ENCODE measurements at regions not wholly inside any gene's neighbourhood (a gene's known extent, or its start where the extent isn't known, plus 50 kb on each side); places are given as distances from the start of the nearest gene placed in this dataset.

DNA sequence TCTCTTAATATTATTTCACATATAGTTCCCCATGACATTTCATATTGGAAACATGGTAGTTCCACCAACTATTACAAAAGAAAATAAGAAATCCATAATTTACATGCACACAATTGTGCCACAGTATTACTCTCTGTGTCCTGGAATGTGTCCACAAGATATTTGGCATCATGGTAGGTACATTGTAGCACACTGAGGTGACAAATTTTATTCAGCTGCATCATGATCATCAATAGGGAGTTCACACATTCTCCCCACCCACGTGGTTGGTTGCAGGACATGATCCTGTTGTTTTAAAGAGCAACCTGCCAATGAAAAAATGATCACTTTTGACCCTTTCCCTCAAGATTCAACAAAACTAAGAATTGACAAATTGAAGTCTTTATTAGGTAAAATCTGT, 67.1 kb upstream of the HECTD2 start:
- H3K27me3 ChIP-seq (ENCODE audit: control insufficient read depth in 3 of 3, insufficient read depth in 3 of 3, low read length in 2 of 3), result no peaks in the 10 kb centered on the region
- no peaks in the 10 kb centered on the region for H3K9me3 ChIP-seq (ENCODE audit: control insufficient read depth in 4 of 4, insufficient read depth in 3 of 4, low read length in 3 of 4)
- TF ChIP-seq CTCF (IDR thresholded peaks at IDR 0.05; ENCODE audit: control extremely low read depth, extremely low read depth), result no peak
- H3K4me3 ChIP-seq, result no peak overlapping the region
- H3K9ac ChIP-seq (ENCODE audit: insufficient read depth in 1 of 2, low read length in 2 of 2), result no peak overlapping the region
- no peak for ATAC-seq (ENCODE audit: insufficient read depth, low FRiP score)
- WGBS, 2 donors, result 59 to 74% methylated on average over 1 of the region's 1 CpG
- peaks cover 0 to 4% (median 0%) of the 10 kb centered on the region in 5 donors for H3K4me1 ChIP-seq (ENCODE audit: control insufficient read depth in 5 of 5, insufficient read depth in 5 of 5, low read length in 5 of 5)
- DNase-seq, result no peak
- H3K36me3 ChIP-seq (ENCODE audit: control insufficient read depth in 4 of 4, insufficient read depth in 4 of 4, low read length in 4 of 4), result no peaks in the 10 kb centered on the region
- no peak overlapping the region for H3K27ac ChIP-seq (ENCODE audit: low read depth in 1 of 2, low read length in 1 of 2)

DNA sequence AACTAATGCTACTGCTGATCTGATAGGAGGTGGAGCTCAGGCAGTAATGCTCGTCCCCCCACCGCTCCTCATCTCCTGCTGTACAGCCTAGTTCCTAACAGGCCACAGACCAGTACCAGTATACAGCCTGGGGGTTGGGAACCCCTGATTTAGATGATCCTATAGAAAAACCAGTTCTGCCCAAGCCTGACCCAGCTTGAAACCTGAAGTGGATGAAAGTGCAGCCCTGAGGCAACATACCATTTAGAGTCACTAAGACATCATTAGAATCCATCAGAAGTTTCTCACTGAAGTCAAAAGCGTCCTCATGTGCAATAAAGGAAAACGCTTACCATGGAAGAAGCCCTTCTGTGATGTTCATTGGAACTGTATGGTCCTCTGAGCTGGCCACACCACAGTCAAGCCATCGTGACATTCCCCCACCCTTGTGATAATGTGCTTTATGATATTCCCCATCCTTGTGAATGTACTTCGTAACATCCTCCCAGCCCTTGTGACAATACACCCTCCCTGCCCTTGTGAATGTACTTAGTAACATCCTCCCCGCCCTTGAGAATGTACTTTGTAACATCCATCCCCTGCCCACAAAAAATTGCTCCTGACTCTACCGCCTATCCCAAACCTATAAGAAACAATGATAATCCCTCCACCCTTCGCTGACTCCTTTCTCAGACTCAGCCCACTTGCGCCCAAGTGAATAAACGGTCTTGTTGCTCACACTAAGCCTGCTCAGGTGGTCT, 65.9 kb upstream of the HECTD2 start:
- peaks cover 0 to 6% (median 0%) of the 10 kb centered on the region in 5 donors for H3K4me1 ChIP-seq (ENCODE audit: control insufficient read depth in 5 of 5, insufficient read depth in 5 of 5, low read length in 5 of 5)
- no peak for DNase-seq
- H3K27ac ChIP-seq (ENCODE audit: low read depth in 1 of 2, low read length in 1 of 2), result no peak overlapping the region
- WGBS, 2 donors, result 95% methylated on average over 11 of the region's 11 CpGs
- TF ChIP-seq CTCF (IDR thresholded peaks at IDR 0.05; ENCODE audit: control extremely low read depth, extremely low read depth), result no peak
- H3K9ac ChIP-seq (ENCODE audit: insufficient read depth in 1 of 2, low read length in 2 of 2), result no peak overlapping the region
- no peaks in the 10 kb centered on the region for H3K27me3 ChIP-seq (ENCODE audit: control insufficient read depth in 3 of 3, insufficient read depth in 3 of 3, low read length in 2 of 3)
- H3K4me3 ChIP-seq, result no peak overlapping the region
- H3K36me3 ChIP-seq (ENCODE audit: control insufficient read depth in 4 of 4, insufficient read depth in 4 of 4, low read length in 4 of 4), result no peaks in the 10 kb centered on the region
- H3K9me3 ChIP-seq (ENCODE audit: control insufficient read depth in 4 of 4, insufficient read depth in 3 of 4, low read length in 3 of 4), result no peaks in the 10 kb centered on the region
- ATAC-seq (ENCODE audit: insufficient read depth, low FRiP score), result no peak

DNA sequence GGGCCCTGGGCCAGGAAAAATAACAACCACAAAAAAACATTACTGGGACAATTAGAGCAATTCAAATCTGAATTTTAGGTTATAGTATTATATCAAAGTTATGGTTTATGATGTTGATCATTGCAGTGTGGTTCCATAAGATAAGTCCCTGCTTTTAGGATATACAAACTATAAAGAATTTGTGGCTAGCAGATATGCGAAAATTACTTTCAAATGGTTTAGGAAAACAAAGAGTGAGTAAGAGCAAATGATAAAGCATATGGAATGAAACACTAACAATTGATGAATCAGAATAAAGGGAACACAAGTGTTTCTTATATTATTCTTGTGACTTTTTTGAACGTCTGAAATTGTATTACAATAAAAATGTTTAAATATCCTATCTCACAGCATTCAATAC, 64.4 kb upstream of the HECTD2 start:
- H3K4me3 ChIP-seq, result no peak overlapping the region
- no peaks in the 10 kb centered on the region for H3K36me3 ChIP-seq (ENCODE audit: control insufficient read depth in 4 of 4, insufficient read depth in 4 of 4, low read length in 4 of 4)
- DNase-seq, result no peak
- no peak overlapping the region for H3K9ac ChIP-seq (ENCODE audit: insufficient read depth in 1 of 2, low read length in 2 of 2)
- WGBS, 2 donors, result 87 to 95% methylated on average over 2 of the region's 2 CpGs
- no peak for ATAC-seq (ENCODE audit: insufficient read depth, low FRiP score)
- no peak overlapping the region for H3K27ac ChIP-seq (ENCODE audit: low read depth in 1 of 2, low read length in 1 of 2)
- no peaks in the 10 kb centered on the region for H3K9me3 ChIP-seq (ENCODE audit: control insufficient read depth in 4 of 4, insufficient read depth in 3 of 4, low read length in 3 of 4)
- peaks cover 0 to 6% (median 2%) of the 10 kb centered on the region in 5 donors for H3K4me1 ChIP-seq (ENCODE audit: control insufficient read depth in 5 of 5, insufficient read depth in 5 of 5, low read length in 5 of 5)
- no peaks in the 10 kb centered on the region for H3K27me3 ChIP-seq (ENCODE audit: control insufficient read depth in 3 of 3, insufficient read depth in 3 of 3, low read length in 2 of 3)
- TF ChIP-seq CTCF (IDR thresholded peaks at IDR 0.05; ENCODE audit: control extremely low read depth, extremely low read depth), result no peak

GRCh38 chr10:91347529-91347928, 62.6 kb upstream of the HECTD2 start:
- no peak overlapping the region for H3K4me3 ChIP-seq
- H3K9ac ChIP-seq (ENCODE audit: insufficient read depth in 1 of 2, low read length in 2 of 2), result no peak overlapping the region
- H3K27me3 ChIP-seq (ENCODE audit: control insufficient read depth in 3 of 3, insufficient read depth in 3 of 3, low read length in 2 of 3), result no peaks in the 10 kb centered on the region
- H3K9me3 ChIP-seq (ENCODE audit: control insufficient read depth in 4 of 4, insufficient read depth in 3 of 4, low read length in 3 of 4), result no peaks in the 10 kb centered on the region
- no peak for TF ChIP-seq CTCF (IDR thresholded peaks at IDR 0.05; ENCODE audit: control extremely low read depth, extremely low read depth)
- peaks cover 0 to 6% (median 0%) of the 10 kb centered on the region in 5 donors for H3K4me1 ChIP-seq (ENCODE audit: control insufficient read depth in 5 of 5, insufficient read depth in 5 of 5, low read length in 5 of 5)
- ATAC-seq (ENCODE audit: insufficient read depth, low FRiP score) (no peak), DNase-seq (no peak)
- no peak overlapping the region for H3K27ac ChIP-seq (ENCODE audit: low read depth in 1 of 2, low read length in 1 of 2)
- 89 to 100% methylated on average over 1 of the region's 1 CpG for WGBS, 2 donors
- H3K36me3 ChIP-seq (ENCODE audit: control insufficient read depth in 4 of 4, insufficient read depth in 4 of 4, low read length in 4 of 4), result no peaks in the 10 kb centered on the region
